ENCODE measurements at regions not wholly inside any gene's neighbourhood (a gene's known extent, or its start where the extent isn't known, plus 50 kb on each side); places are given as distances from the start of the nearest gene placed in this dataset.

- TF ChIP-seq POLR2A (IDR thresholded peaks at IDR 0.05) (no peak), POLR2AphosphoS5 (IDR thresholded peaks at IDR 0.05) (no peak)
Observed at GRCh38 chr5:96236051-96236450, 197.0 kb downstream of the PCSK1 start.
